Effector CD4-positive, alpha-beta T cell (primary cell): ENCODE measurements at regions not wholly inside any gene's neighbourhood (a gene's known extent, or its start where the extent isn't known, plus 50 kb on each side); places are given as distances from the start of the nearest gene placed in this dataset.
"Not testable (repeated sequence)": the region's sequence is repeated elsewhere in the genome, so short reads cannot be mapped to it uniquely, and the experiment has no call there.

ENCODE experiments used
- DNase-seq: peaks from one replicate; pipeline ENCODE4 v3.0.0-alpha.2; 2020

- no peak for DNase-seq
These were observed 1375.9 kb upstream of the RAG2 start for GRCh38 chr11:37973941-37974340.

GRCh38 chr11:37972691-37973090 is 1374.7 kb upstream of the RAG2 start:
- no peak for DNase-seq

- DNase-seq: not testable (repeated sequence)
These were observed 1371.3 kb upstream of the RAG2 start for GRCh38 chr11:37969336-37969735.

GRCh38 chr11:37968148-37968547 is 1370.1 kb upstream of the RAG2 start:
- DNase-seq: no peak

GRCh38 chr11:37967635-37968034 is 1369.6 kb upstream of the RAG2 start:
- no peak for DNase-seq

- no peak for DNase-seq
These were observed 1365.4 kb upstream of the RAG2 start for GRCh38 chr11:37963440-37963839.

GRCh38 chr11:37957717-37958116 is 1359.7 kb upstream of the RAG2 start:
- no peak for DNase-seq

- DNase-seq: no peak
These were observed 1354.0 kb upstream of the RAG2 start for GRCh38 chr11:37951996-37952395.

GRCh38 chr11:37948258-37948657 is 1350.2 kb upstream of the RAG2 start:
- no peak for DNase-seq

- no peak for DNase-seq
These were observed 1349.8 kb upstream of the RAG2 start for GRCh38 chr11:37947821-37948220.

GRCh38 chr11:37946155-37946766 is 1348.2 kb upstream of the RAG2 start:
- no peak for DNase-seq

- DNase-seq: no peak
These were observed 1344.0 kb upstream of the RAG2 start for GRCh38 chr11:37942081-37942480.

GRCh38 chr11:37929100-37929653 is 1331.1 kb upstream of the RAG2 start:
- DNase-seq: no peak

- DNase-seq: no peak
These were observed 1328.7 kb upstream of the RAG2 start for GRCh38 chr11:37926772-37927171.

GRCh38 chr11:37916331-37916730 is 1318.3 kb upstream of the RAG2 start:
- DNase-seq: no peak

GRCh38 chr11:37914859-37915258 is 1316.8 kb upstream of the RAG2 start:
- DNase-seq: no peak

GRCh38 chr11:37908219-37908548 is 1310.1 kb upstream of the RAG2 start:
- no peak for DNase-seq

- no peak for DNase-seq
These were observed 1309.6 kb upstream of the RAG2 start for GRCh38 chr11:37907436-37908218.

- DNase-seq: no peak
These were observed 1307.8 kb upstream of the RAG2 start for GRCh38 chr11:37905707-37906417.

GRCh38 chr11:37896016-37896415 is 1298.0 kb upstream of the RAG2 start:
- no peak for DNase-seq

GRCh38 chr11:37881741-37882140 is 1283.7 kb upstream of the RAG2 start:
- no peak for DNase-seq

GRCh38 chr11:37861671-37862070 is 1263.6 kb upstream of the RAG2 start:
- DNase-seq: no peak

GRCh38 chr11:37858806-37859537 is 1260.9 kb upstream of the RAG2 start:
- DNase-seq: not testable (repeated sequence)
